Adrenal gland (tissue), 9 donors: ENCODE measurements at regions not wholly inside any gene's neighbourhood (a gene's known extent, or its start where the extent isn't known, plus 50 kb on each side); places are given as distances from the start of the nearest gene placed in this dataset.

Experiments
- DNase-seq, 7 donors: peaks; one replicate each; pipeline ENCODE4 v3.0.0-alpha.2; 2019 to 2020
- H3K27ac ChIP-seq, 5 donors: fragments of 200-600 bp; sonication (generic) in 4 of 5; 1 replicate in 3 of 5; 2 replicates in 2 of 5; pipeline versions ENCODE4 v1.5.1 to v1.8.0; 2016 to 2020; ENCODE audit warnings: mild to moderate bottlenecking in 1 of 5
- H3K27me3 ChIP-seq: fragments of 200-600 bp; 2 replicates; pipeline ENCODE4 v1.8.0; 2021
- H3K36me3 ChIP-seq, 2 donors: fragments of 200-600 bp; replicated peaks in 1 of 2; 1 replicate in 1 of 2; 2 replicates in 1 of 2; pipeline versions ENCODE4 v1.5.1 to v1.8.0; 2018 to 2022
- H3K4me1 ChIP-seq, 2 donors: fragments of 200-600 bp; replicated peaks in 1 of 2; 1 replicate in 1 of 2; 2 replicates in 1 of 2; pipeline versions ENCODE4 v1.5.1 to v1.8.0; 2018 to 2021
- H3K4me3 ChIP-seq, 4 donors: fragments of 200-600 bp; sonication (generic) in 3 of 4; one replicate each; pipeline ENCODE4 v1.5.1; 2016 to 2018
- H3K9me3 ChIP-seq, 3 donors: fragments of 200-600 bp; sonication (generic) in 1 of 3; replicated peaks in 1 of 3; 1 replicate in 2 of 3; 2 replicates in 1 of 3; pipeline versions ENCODE4 v1.5.1 to v1.8.0; 2016 to 2021
- CTCF ChIP-seq, 6 experiments: fragments of 450-650 bp in 4 of 6; fragments of 200-600 bp in 2 of 6; sonication (generic) in 1 of 6; IDR thresholded peaks; 1 replicate in 5 of 6; 2 replicates in 1 of 6; pipeline versions ENCODE4 v1.5.1 to v1.8.0; 2016 to 2021; ENCODE audit warnings: antibody characterized with exemption in 6 of 6, mild to moderate bottlenecking in 2 of 6, moderate library complexity in 1 of 6
- POLR2A ChIP-seq, 2 donors: fragments of 450-650 bp; IDR thresholded peaks; one replicate each; pipeline ENCODE4 v1.6.1; 2017; ENCODE audit warnings: antibody characterized with exemption in 2 of 2, mild to moderate bottlenecking in 2 of 2, moderate library complexity in 1 of 2
- WGBS, 4 donors: extraction: QIAGEN DNeasy Blood & Tissue Kit in 2 of 4; methylation state at CpG; one replicate each; pipeline versions ENCODE4 v1.1.5 to v1.1.7; 2013 to 2017; 5-methylcytosine and 5-hydroxymethylcytosine counted together
- intact Hi-C, 2 donors: fragments of 100-400 bp; cut with DNase I; formaldehyde crosslinking; loops; one replicate each; pipeline versions ENCODE4 v1.14.1 to v1.15.0; 2022 to 2023
- donor health status: healthy with polysubstance abuse.
- donor health status: Bipolar disorder and iron deficiency.
- donor health status: DM: yes; HTN: yes; CAD: no.
- donor health status: DM: no; HTN: no; CAD: no.
- donor health status: DM: no; HTN: no; CAD: no.

DNA sequence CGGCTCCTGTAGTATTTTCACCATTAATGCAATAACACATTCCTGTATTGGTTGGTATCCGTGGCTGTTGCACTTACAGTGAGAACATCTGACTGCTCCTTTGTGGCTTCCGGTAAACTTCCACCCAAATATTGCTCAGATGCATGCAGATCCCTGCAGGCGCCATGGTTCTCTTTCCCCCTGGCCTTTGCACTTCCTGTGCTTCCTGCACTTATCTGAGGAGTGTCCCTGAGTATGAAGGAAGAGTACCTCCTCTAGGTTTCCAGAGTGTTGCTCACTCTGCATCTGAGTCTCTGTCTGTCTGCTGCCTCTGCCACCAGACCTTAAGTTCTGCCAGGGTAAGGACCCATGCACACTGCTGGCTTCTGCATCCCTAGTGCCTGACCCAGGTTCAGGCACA lies 117.2 kb upstream of the SLC34A2 start:
- WGBS, 4 donors: 82 to 89% (median 86%) methylated on average over 4 of the region's 4 CpGs
- Histone ChIP-seq H3K36me3 (no peaks in the 10 kb centered on the region), H3K9me3 (no peaks in the 10 kb centered on the region), H3K27ac (no peak overlapping the region), H3K4me3 (no peak overlapping the region), H3K4me1 (no peaks in the 10 kb centered on the region), H3K27me3 (no peaks in the 10 kb centered on the region)
- intact Hi-C loops: no loop called here
- no peak for TF ChIP-seq POLR2A (IDR thresholded peaks at IDR 0.05)
- TF ChIP-seq CTCF (IDR thresholded peaks at IDR 0.05): no peak
- DNase-seq: no peak

DNA sequence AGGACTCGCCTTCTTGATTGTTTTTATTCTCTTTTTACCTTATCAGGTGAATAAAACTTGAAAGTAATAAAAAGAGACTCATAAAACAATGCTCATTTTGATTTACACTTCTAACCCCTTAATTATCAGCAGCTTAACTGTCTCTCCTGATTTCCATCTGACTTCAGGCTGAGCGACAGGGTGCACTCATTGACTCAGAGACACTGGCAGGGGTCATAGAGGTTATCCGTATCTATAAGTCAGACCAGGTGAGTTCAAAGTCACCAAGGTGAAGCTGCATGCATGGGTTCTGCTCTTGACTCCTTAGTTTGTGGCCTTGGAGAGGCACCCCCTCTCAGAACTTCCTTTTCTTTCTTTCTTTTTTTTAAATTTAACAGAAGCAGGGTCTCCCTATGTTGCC lies 116.4 kb upstream of the SLC34A2 start:
- Histone ChIP-seq H3K27ac (no peak overlapping the region), H3K4me3 (no peak overlapping the region), H3K9me3 (no peaks in the 10 kb centered on the region), H3K27me3 (no peaks in the 10 kb centered on the region), H3K4me1 (no peaks in the 10 kb centered on the region), H3K36me3 (no peaks in the 10 kb centered on the region)
- WGBS, 4 donors: 88 to 92% (median 89%) methylated on average over 3 of the region's 3 CpGs
- no peak for DNase-seq
- TF ChIP-seq CTCF (IDR thresholded peaks at IDR 0.05) (no peak), POLR2A (IDR thresholded peaks at IDR 0.05) (no peak)
- intact Hi-C loops: no loop called here

GRCh38 chr4:25540734-25541133 lies 114.9 kb upstream of the SLC34A2 start:
- no peaks in the 10 kb centered on the region for H3K36me3 ChIP-seq
- no peaks in the 10 kb centered on the region for H3K4me1 ChIP-seq
- no peak for DNase-seq
- H3K9me3 ChIP-seq: no peaks in the 10 kb centered on the region
- H3K27ac ChIP-seq: no peak overlapping the region
- H3K4me3 ChIP-seq: no peak overlapping the region
- 61 to 86% (median 81%) methylated on average over 2 of the region's 2 CpGs for WGBS, 4 donors
- no peaks in the 10 kb centered on the region for H3K27me3 ChIP-seq
- no peak for TF ChIP-seq CTCF (IDR thresholded peaks at IDR 0.05)
- no peak for TF ChIP-seq POLR2A (IDR thresholded peaks at IDR 0.05)
- intact Hi-C loops: no loop called here

DNA sequence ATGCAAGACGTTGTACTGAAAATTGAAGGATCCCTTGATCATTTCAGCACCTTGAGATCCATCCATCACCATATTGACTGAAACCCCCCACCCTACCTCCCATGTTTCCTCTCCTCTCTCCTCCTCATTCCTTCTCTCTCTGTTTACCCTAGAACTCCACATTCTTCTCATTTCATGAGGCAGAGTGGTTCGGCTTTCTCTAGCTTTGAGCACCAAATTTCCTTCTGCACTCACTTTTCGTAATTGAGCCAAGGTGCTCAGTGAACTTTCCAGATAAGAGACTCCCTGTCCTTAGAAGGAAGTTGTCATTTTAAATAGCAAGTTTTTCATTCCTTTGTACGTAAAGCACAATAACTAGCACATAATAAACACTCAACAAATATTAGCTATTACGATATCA lies 108.3 kb upstream of the SLC34A2 start:
- Histone ChIP-seq H3K27me3 (no peaks in the 10 kb centered on the region), H3K27ac (no peak overlapping the region), H3K36me3 (no peaks in the 10 kb centered on the region), H3K4me1 (no peaks in the 10 kb centered on the region), H3K9me3 (no peaks in the 10 kb centered on the region), H3K4me3 (no peak overlapping the region)
- TF ChIP-seq POLR2A (IDR thresholded peaks at IDR 0.05) (no peak), CTCF (IDR thresholded peaks at IDR 0.05) (no peak)
- intact Hi-C loops: no loop called here
- 72 to 81% (median 80%) methylated on average over 5 of the region's 5 CpGs for WGBS, 4 donors
- DNase-seq: no peak
